ENCODE measurements at regions not wholly inside any gene's neighbourhood (a gene's known extent, or its start where the extent isn't known, plus 50 kb on each side); places are given as distances from the start of the nearest gene placed in this dataset.

GRCh38 chr20:62557999-62558408 is 82.2 kb upstream of the GATA5 start:
- TF ChIP-seq SRF (IDR thresholded peaks at IDR 0.05; ENCODE audit: low read depth in 2 of 2, low read length in 2 of 2) (no peak), POLR2A (IDR thresholded peaks at IDR 0.05; ENCODE audit: low read depth, low read length) (no peak), ELK1 (IDR thresholded peaks at IDR 0.05; ENCODE audit: low read depth, low read length) (no peak), ZBTB11 (CRISPR knock-in tag; IDR thresholded peaks at IDR 0.05) (no peak), SIN3A (IDR thresholded peaks at IDR 0.05; ENCODE audit: low read depth, low read length) (no peak), E2F4 (IDR thresholded peaks at IDR 0.05; ENCODE audit: low read depth, low read length) (no peak), NR2C2 (IDR thresholded peaks at IDR 0.05; ENCODE audit: borderline replicate concordance, control insufficient read depth, insufficient read length, low read depth) (no peak), EP300 (IDR thresholded peaks at IDR 0.05; ENCODE audit: borderline replicate concordance in 1 of 2, control insufficient read depth in 1 of 2, low read depth in 2 of 2, low read length in 2 of 2) (no peak), RELA (IDR thresholded peaks at IDR 0.05; ENCODE audit: borderline replicate concordance, partially characterized antibody) (no peak), CEBPB (IDR thresholded peaks at IDR 0.05; ENCODE audit: borderline replicate concordance in 1 of 2, low read depth in 2 of 2, low read length in 2 of 2) (no peak), EZH2 (IDR thresholded peaks at IDR 0.05; ENCODE audit: borderline replicate concordance, control insufficient read depth, low read depth, low read length) (no peak), SUZ12 (IDR thresholded peaks at IDR 0.05; ENCODE audit: unreplicated experiment) (no peak), CBX3 (IDR thresholded peaks at IDR 0.05; ENCODE audit: borderline replicate concordance, low read depth) (no peak)

Data from GM12878 (cell line).